HG03097 (cell line): ENCODE measurements at regions not wholly inside any gene's neighbourhood (a gene's known extent, or its start where the extent isn't known, plus 50 kb on each side); places are given as distances from the start of the nearest gene placed in this dataset.

Experiments used
- ATAC-seq: cut with Tn5 transposase; IDR thresholded peaks from one replicate; pipeline ENCODE4 v1.9.1; 2021; ENCODE audit not compliant: unreplicated experiment, low FRiP score

DNA sequence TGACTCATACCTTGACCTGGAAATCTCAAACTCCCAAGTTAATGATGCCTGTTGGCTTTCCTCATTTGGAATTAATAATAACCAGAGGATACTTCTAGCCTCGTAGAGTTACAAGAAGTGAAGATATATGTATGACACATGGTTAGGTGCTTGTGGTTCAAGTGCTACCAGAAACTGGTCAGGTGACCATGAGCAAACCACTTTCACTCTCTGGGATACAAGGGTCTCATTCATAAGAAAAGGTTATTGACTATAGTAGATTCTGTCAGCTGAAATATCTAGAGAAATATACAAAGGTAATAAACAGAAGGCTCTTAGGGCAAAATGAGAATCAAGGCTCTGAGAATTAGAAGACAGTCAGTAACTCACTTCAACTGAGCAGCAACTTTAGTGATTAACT is 233.3 kb downstream of the KCNA4 start:
- ATAC-seq: no peak

DNA sequence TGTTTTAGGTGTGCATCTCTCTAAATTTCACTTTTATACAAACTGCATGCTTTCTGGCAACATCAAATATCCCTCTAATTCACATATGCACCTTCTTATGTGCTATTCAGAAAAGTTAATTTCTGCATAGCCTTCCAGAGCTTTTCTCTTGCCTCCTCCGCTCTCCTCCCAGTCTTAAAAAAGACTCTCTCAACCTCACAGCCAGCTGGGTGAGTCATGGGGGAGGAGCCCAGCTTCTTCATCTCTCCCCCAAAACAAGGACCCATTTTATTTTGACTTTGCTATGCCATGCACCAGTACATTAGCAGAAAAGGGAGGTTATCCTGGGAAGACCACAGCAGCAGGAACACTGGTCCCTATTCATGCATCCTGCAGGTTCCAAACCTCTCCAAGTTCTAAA is 234.4 kb downstream of the KCNA4 start:
- ATAC-seq: no peak

DNA sequence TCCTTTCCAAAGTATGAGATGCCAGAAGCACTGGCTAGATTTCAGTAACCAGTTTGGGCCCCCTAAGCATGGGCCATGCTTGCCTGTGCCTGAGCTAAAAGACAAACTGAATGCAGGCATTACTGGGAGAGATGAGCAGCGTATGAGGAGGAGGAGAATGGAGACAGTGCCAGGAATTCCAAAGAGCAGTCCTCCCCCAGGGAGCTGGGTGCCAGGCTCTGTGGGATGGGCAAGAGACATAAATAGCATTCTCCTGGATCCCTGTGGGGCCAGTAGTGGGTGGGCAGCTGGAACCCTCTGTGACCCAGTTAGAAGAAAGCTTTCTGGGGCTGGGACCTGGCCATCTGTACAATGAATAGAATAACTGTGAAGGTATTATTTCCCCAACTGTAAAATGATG is 235.6 kb downstream of the KCNA4 start:
- no peak for ATAC-seq

DNA sequence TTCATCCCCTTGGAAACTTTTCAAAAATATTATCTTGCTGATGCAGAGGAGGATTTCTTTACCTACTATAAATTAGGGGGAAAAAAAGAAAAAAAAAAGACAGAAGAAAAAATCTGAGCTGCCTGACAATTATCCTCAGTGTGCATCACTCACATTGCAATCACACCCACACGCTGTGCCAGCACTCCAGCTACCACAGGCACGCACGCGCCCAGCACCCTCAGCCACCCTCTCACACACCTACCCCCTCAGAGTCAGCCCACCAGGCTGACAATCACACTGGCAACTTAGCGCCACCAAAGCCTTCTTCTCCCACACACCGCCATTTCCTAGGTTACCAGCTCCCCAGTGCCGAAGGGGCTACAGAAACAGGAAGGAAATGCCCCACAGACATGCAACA is 236.1 kb downstream of the KCNA4 start:
- no peak for ATAC-seq

DNA sequence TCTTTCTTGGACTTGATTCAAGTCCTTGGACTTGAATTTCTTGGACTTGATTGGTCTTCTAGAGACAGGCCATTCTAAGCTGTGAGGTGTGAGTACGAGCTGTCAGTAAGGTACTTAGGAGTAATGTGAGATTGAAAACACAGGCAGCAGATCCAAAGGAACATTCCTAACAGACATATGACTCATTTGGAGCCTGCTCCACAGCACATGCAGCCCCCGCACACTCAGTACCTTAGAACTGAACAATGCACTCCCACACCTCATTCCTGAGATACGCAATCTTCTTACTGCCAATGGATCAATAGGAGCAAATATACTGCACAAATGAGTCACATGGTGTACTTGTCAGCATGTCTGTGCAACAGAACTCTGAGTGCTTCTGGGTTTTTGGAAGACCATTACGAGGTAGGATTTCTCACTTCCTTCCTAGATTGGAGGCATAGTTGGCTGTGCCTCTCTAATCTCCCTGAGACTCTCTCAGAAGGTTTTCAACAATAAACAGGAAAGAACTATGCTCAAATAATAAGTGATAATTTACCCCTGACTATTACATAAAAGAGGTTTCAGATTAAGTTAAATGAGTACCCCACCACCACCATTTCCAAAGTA is 243.1 kb downstream of the KCNA4 start:
- no peak for ATAC-seq

DNA sequence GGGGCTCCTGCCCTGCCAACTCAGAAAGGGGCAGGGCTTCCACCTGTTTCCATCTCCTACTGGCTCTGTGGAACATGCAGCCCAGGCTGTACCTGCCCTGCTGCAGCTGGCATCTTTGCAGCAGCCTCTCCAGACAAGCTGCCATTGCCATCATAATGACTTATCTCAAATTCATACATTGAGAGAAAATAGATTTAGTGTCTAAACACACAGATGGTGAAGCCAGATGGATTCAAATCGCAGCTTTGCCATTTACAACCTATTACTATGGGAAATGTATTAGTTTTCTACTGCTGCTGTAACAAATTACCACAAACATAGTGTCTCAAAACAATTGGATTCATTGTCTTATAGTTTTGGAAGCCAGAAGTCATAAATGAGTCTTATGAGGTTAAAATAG is 260.0 kb downstream of the KCNA4 start:
- no peak for ATAC-seq

DNA sequence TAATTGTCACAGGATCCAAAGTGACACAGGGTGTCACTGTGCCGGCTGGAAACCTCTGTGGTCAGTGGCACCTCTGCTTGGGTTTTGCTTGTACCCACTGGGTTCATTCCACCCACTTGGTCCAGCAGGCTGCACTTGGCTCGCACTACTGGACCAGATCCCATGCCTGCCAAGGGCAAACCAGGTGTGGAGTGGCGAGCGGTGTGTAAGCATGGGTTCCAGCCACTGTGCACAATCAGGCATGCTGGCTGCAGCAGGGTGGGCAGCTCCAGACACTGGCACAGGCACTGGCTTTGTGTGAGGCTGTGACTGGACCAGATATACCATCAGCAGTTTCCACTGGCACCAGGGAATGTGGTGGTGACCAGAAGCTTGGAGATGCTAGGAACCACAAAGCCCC is 261.4 kb downstream of the KCNA4 start:
- no peak for ATAC-seq

DNA sequence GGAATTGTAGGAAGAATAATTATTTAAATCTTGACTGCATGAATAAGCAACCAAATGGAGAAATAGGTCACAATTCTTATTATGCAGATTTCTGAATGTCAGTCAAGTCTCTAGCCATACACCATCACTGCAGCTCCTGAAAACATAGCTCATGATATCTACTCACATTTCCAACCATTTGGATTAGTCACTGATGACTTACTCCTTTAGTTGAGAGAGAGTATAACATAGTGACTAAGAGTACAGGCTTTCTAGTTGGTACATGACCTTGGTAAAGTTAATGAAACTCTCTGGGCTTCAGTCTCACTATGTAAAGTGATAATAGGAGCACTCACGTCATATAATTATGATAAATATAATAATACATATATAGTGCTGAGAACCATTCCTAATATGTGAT is 265.2 kb downstream of the KCNA4 start:
- no peak for ATAC-seq

DNA sequence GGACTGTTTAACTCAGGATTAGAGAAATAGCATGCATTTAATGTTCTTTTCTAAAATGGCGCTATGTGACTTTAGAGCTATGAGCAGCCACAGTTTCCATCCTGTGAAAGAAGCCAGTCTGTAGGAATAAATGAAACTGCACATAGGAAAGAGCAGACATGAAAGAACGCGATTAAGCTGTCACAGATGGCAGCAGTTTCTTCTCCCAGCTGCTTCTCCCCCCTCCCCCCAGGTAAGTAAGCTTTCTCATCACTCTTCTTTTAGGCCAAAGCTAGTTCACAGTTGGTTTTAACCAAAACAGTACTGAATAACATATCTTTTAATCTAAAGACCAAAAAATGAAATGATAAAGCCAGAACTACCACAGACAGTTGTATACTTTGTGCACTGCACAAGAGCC is 266.4 kb downstream of the KCNA4 start:
- no peak for ATAC-seq

DNA sequence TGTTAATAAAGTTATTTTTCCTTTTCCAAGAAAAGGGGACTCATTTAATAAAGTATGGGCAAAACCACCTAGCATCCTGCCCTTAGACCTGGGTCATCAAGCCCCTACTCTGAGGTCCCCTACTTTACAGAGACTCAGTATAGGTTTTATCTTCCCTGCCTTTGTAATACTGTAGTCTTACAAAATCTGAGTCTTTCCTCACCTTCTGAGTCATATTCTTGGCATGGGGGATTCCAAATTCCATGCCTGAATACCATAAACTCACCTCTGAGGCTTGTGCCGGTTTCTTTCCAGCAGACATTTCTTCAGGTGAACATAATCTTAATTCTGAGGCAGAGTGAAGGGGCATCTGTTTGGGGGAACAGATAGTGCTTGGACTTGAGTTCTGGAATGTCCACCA is 282.5 kb downstream of the KCNA4 start:
- ATAC-seq: no peak

DNA sequence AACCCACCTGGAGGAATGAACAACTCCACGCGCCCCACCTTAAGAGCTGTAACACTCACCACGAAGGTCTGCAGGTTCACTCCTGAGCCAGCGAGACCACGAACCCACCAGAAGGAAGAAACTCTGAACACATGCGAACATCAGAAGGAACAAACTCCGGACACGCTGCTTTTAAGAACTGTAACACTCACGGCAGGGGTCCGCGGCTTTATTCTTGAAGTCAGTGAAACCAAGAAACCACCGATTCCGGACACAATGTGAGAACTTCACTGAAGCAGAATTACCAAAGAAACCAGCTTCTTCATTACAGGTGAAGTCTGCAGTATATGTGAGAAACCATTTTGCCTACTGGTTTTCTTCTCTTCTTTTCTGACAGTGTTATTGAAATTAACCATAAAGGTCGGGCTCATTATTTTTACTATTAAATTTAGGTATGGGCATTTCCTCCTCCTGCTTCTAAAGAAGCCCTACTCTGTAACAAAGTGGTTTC is 303.0 kb downstream of the KCNA4 start:
- no peak for ATAC-seq

DNA sequence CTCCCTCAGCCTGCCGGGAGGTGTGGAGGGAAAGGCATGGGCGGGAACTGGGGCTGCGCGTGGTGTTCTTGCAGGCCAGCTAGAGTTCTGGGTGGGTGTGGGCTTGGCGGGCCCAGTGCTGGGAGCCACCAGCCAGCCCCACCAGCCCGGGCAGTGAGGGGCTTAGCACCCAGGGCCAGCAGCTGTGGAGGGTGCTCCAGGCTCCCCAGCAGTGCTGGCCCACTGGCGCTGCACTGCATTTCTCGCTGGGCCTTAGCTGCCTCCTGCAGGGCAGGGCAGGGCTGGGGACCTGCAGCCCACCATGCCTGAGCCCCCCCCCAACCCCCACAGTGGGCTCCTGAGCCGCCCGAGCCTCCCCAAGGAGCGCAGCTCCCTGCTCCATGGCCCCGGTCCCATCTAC is 304.2 kb downstream of the KCNA4 start:
- ATAC-seq: no peak

DNA sequence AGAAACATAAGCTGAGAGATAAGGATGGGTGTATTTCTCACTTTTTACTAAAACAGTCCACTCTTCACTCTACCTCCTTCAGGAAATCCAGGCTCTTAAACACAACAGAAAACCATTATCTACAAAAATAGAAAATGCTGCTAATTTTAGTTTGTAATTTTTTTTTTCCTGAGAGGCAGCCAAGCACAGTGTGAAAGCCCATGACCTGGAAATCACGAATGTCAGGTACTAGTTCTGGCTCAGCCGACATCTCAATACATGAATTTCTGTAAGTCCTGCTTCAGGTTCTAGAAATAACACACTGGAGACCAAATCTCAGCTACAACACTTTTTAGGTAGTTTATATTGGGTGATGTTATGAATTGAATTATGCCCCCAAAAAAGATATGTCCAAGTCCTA is 308.9 kb downstream of the KCNA4 start:
- no peak for ATAC-seq

DNA sequence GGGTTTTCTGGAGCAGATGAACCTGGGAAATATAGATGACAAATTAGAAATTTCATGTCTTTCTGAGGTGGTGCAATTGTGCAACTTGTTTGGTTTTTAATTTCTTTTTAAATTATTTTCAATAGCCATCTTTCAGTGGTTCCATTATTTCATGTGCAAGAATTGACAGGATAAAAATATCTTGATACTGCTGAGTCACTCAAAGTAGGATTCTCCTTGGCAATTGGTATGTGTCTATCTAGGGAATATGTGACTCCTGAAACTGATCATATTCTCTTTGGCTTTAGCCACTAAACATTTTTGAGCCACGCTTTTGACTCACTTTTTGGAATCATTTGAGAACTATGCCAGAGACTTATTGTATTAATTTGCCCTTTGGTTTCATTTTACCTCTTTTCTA is 331.5 kb downstream of the KCNA4 start:
- ATAC-seq: no peak

DNA sequence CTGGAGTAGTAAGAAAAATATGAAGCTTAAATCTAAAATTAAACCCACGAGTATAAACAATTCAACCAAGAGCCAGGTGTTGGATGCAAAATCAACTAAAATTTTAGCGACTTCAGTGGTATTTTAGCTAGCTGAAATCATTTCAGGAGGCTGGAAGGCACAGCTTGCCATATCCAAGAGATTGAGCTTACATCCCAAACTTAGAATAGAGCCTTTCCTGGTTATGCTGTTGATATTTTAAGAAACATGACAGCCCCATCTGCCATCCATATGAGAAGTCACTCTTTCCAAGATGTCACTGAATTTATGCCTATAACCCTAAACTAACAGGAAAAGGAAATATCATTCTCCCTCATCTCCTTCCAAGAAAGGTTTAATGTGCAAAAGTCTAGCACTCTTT is 334.0 kb downstream of the KCNA4 start:
- ATAC-seq: no peak

DNA sequence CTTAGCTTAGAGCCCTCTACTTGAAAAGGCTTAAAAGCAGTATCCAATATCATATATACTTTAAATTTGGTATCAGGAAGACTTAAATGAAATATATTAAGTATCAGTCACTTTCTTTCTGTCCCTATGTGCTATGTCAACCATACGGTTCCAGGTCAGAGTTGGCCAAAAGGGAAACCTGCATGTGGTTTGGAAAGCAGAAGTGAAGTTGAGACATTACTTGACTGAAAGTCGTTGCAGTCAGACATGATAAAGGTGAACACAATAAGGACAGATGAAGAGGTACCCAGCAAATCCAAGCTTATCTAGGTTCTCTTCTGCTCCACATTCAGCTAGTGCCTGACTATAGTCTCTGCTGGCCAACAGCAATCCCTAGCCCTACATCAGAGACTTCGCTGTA is 336.8 kb downstream of the KCNA4 start:
- ATAC-seq: no peak

DNA sequence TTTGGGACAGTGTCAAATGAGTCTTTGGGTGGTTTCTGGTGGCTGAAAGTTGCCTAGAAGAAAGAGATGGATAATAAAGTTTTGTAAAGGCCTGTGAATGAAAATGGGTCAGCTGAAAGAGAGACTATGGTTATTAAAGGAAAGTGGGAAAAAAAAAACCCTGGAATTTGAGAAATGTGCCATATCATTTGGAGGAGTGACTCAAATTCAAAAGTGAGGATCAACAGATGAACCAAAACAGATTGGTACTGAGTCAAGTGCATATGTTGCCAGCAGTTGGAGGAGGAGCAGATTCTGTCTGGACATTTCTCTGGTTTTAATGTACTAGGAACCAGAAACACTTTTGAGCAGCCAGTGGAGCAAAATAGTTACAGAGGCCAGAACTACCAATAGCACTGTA is 339.8 kb downstream of the KCNA4 start:
- ATAC-seq: no peak

DNA sequence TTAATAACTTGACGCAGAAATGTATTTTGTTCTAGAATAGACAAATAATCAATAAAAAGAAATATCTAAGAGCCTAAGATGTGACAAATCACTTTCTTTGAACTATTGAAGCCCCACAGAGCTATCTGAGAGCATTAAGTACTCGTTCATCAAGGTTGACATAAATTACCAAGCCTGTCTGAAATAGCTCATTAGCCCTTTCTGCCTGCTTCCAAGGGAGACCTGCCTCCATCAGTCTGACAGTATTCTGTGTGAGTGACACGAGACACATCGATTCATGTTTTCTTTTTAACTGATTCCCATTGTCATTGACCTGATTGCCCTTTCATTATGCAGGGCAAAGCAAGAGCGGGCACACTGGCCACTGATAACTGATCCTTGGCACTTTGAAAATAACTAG is 347.5 kb downstream of the KCNA4 start:
- ATAC-seq: no peak

DNA sequence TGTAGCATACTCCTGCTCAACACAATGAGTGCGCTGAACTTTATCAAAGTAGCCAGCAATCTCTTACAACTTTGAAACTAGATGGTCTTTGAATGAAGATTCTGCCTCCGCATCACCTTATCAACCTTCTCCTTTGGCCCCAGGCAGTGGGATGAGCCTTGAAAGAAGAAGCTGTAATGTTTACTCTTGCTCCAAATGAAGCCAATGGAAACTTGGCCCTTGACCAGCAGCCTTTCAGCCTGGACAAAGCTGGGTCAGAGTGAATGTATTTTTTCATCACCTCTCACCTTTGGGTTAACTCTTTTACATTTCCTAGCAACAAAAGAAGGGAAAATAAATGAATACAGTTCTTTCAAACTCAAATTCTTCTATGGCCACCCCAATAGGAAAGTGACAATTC is 359.1 kb downstream of the KCNA4 start:
- ATAC-seq: no peak

DNA sequence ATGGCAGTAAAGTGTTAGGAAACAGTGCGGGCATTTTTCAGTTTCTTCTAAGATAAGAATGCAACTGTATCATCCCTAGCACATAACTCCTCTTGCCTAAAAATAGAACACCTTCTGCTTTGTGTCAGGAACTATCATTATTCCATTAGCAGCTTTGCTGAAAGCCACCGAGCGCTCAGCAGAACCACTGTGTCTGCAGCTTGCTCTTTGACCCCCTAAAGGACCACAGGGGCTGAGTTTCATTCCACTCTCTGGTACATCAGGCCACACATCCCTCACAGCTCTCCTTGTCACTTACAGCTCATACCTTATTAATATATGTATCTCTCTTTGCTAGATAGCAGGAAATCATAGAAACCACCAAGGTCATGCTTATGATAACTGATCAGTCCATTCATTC is 360.2 kb downstream of the KCNA4 start:
- ATAC-seq: no peak

DNA sequence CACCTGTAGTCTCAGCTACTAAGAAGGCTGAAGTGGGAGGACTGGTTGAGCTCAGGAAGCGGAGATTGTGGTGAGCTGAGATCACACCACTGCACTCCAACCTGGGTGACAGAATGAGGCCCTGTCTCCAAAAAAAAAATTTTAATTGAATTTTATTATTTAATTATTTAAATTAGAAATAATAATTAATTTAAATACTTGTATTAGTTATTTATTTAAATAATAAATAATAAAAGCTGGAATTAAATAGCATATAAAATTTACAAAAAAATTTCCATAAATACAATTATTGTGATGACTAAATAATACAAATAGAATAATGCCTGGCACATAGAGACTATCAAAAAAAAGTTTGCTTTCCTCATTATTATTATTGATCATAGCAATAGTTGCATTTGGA is 371.5 kb downstream of the KCNA4 start:
- no peak for ATAC-seq

DNA sequence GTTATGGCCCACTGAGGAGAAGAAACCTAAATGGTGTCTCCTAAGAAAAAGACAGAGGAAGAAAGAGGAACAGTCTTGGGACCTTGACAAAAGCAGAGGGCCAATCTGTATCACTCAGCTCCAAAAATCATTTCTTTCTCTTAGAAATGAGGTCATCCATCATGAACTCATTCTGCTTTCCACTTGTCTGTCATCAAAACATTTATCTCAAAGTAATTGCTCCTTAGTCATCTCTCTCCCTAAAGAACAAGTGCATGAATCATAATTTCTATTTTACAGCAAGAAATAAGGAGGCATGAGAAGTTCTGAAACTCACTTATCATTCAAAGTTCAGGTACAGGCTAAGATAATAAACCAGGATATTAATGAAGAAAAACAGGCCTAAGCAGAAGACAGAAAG is 375.6 kb downstream of the KCNA4 start:
- no peak for ATAC-seq

DNA sequence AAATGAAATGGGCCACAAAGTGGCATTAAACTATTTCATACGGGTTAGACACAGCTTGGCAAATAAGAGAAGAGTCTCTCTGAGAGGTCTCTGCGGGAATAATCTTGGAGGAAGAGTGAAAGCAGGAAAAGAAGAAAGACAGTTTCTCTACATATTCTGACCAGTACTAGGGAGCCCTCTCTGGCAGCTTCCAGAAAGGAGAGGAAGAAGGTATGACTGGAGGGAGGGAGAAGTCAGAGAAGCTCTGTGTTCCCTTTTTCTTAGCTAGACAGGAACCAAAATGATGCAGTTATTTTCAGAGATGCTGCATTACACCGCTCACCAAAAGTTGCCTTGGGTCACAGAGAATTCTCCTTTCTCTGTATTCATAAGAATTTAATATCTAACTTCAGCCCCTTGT is 382.1 kb downstream of the KCNA4 start:
- no peak for ATAC-seq
